SK-N-SH (cell line): ENCODE measurements at regions not wholly inside any gene's neighbourhood (a gene's known extent, or its start where the extent isn't known, plus 50 kb on each side); places are given as distances from the start of the nearest gene placed in this dataset.

Source experiments
- CTCF ChIA-PET: fragments of 300-600, 350-600 bp; formaldehyde crosslinking; extraction: SDS; loops from one replicate; lab custom pipeline; 2021; lab: Yijun Ruan, JAX
- POLR2A ChIA-PET: fragments of 350-600 bp; sonication (Branson Sonifier 250); formaldehyde crosslinking; extraction: SDS; loops from one replicate; lab custom pipeline; 2020; ENCODE audit warnings: antibody characterized with exemption, inconsistent platforms; lab: Yijun Ruan, JAX
- DNase-seq: peaks from one replicate; pipeline ENCODE4 v3.0.0; 2012
- H2AFZ ChIP-seq: fragments of 200-600 bp; sonication (generic); 2 replicates; pipeline ENCODE4 v1.8.1; 2016; ENCODE audit warnings: antibody characterized with exemption, mild to moderate bottlenecking, low read depth
- H3F3A ChIP-seq: fragments of 200-600 bp; sonication (generic); replicated peaks from 2 replicates; pipeline ENCODE3; 2016; ENCODE audit warnings: antibody characterized with exemption, mild to moderate bottlenecking; ENCODE audit not compliant: insufficient read depth
- H3K27ac ChIP-seq, 2 experiments: fragments of 200-500 bp in 1 of 2; fragments of 200-600 bp in 1 of 2; sonication (Bioruptor generic) in 1 of 2; sonication (generic), shearing (Covaris generic) in 1 of 2; 2 replicates each; pipeline versions ENCODE4 v1.5.1 to v1.6.1; 2014 to 2016; ENCODE audit warnings: low read depth in 2 of 2, inconsistent platforms in 1 of 2, low read length in 1 of 2, mild to moderate bottlenecking in 1 of 2, mixed read lengths in 1 of 2
- H3K27me3 ChIP-seq: fragments of 200-600 bp; sonication (generic), shearing (Covaris generic); 2 replicates; pipeline ENCODE4 v1.6.1; 2016; ENCODE audit warnings: mixed run types; ENCODE audit not compliant: insufficient read depth
- H3K36me3 ChIP-seq, 2 experiments: fragments of 200-500 bp in 1 of 2; fragments of 200-600 bp in 1 of 2; sonication (Bioruptor generic) in 1 of 2; sonication (generic) in 1 of 2; replicated peaks in 1 of 2; 2 replicates each; pipeline versions ENCODE3 to v1.5.1; 2014 to 2016; ENCODE audit warnings: low read length in 1 of 2, mild to moderate bottlenecking in 1 of 2; ENCODE audit not compliant: insufficient read depth in 2 of 2, control insufficient read depth in 1 of 2
- H3K4me1 ChIP-seq, 2 experiments: fragments of 200-500 bp in 1 of 2; fragments of 200-600 bp in 1 of 2; sonication (Bioruptor generic) in 1 of 2; sonication (generic), shearing (Covaris generic) in 1 of 2; 2 replicates each; pipeline versions ENCODE4 v1.5.1 to v1.6.1; 2014 to 2016; ENCODE audit warnings: low read depth in 1 of 2, low read length in 1 of 2, mixed run types in 1 of 2; ENCODE audit not compliant: insufficient read depth in 2 of 2, control insufficient read depth in 1 of 2
- H3K4me2 ChIP-seq: fragments of 200-600 bp; sonication (generic), shearing (Covaris generic); 2 replicates; pipeline ENCODE4 v1.6.1; 2017; ENCODE audit warnings: mixed run types
- H3K4me3 ChIP-seq, 2 experiments: fragments of 200-500 bp in 1 of 2; fragments of 200-600 bp in 1 of 2; sonication (Bioruptor generic) in 1 of 2; sonication (generic), shearing (Covaris generic) in 1 of 2; 2 replicates each; pipeline versions ENCODE4 v1.5.1 to v1.8.1; 2014 to 2016; ENCODE audit warnings: low read depth in 2 of 2, inconsistent platforms in 1 of 2, low read length in 1 of 2, mild to moderate bottlenecking in 1 of 2, mixed read lengths in 1 of 2, moderate library complexity in 1 of 2
- H3K79me2 ChIP-seq: fragments of 200-600 bp; sonication (generic); 2 replicates; pipeline ENCODE4 v1.8.1; 2017; ENCODE audit warnings: mild to moderate bottlenecking; ENCODE audit not compliant: insufficient read depth
- H3K9ac ChIP-seq: fragments of 200-600 bp; sonication (generic); 2 replicates; pipeline ENCODE4 v1.6.1; 2017; ENCODE audit warnings: mixed run types
- H3K9me2 ChIP-seq: fragments of 200-600 bp; sonication (generic); 2 replicates; pipeline ENCODE4 v1.6.1; 2017; ENCODE audit warnings: mixed run types
- H3K9me3 ChIP-seq: fragments of 200-600 bp; sonication (generic); 2 replicates; pipeline ENCODE4 v1.6.1; 2017; ENCODE audit warnings: mixed run types, mild to moderate bottlenecking, moderate library complexity
- H4K20me1 ChIP-seq: fragments of 200-600 bp; sonication (generic); 2 replicates; pipeline ENCODE4 v1.6.1; 2017; ENCODE audit warnings: mild to moderate bottlenecking, mixed run types; ENCODE audit not compliant: insufficient read depth
- CHD2 ChIP-seq: fragments of 150-350 bp; IDR thresholded peaks from 2 replicates; pipeline ENCODE4 v1.6.1; 2018; ENCODE audit warnings: low read length; ENCODE audit not compliant: partially characterized antibody
- CTCF ChIP-seq: fragments of 200-600 bp; sonication (generic); IDR thresholded peaks from 2 replicates; pipeline ENCODE4 v1.6.1; 2017; ENCODE audit warnings: antibody characterized with exemption, mild to moderate bottlenecking, moderate library complexity
- ELF1 ChIP-seq: IDR thresholded peaks from 2 replicates; pipeline ENCODE4 v1.4.0; 2012
- EP300 ChIP-seq, 2 experiments: IDR thresholded peaks; 2 replicates each; pipeline versions ENCODE4 v1.4.0 to v1.6.1; 2012; ENCODE audit warnings: borderline replicate concordance in 1 of 2, low read depth in 1 of 2, low read length in 1 of 2
- FOXJ3 ChIP-seq: sonication (generic); formaldehyde crosslinking; IDR thresholded peaks from 2 replicates; pipeline ENCODE4 v1.5.1; 2020; ENCODE audit warnings: mild to moderate bottlenecking, missing genetic modification reagents
- FOXM1 ChIP-seq: IDR thresholded peaks from 2 replicates; pipeline ENCODE4 v1.4.0; 2012; ENCODE audit warnings: low read depth, mild to moderate bottlenecking
- GATA2 ChIP-seq: sonication (generic); formaldehyde crosslinking; IDR thresholded peaks from 2 replicates; pipeline ENCODE4 v1.5.0; 2020; ENCODE audit warnings: mild to moderate bottlenecking, missing genetic modification reagents
- IRF3 ChIP-seq: fragments of 150-350 bp; IDR thresholded peaks from 2 replicates; pipeline ENCODE4 v1.6.1; 2016; ENCODE audit warnings: mild to moderate bottlenecking, low read depth, low read length
- MAX ChIP-seq: IDR thresholded peaks from 2 replicates; pipeline ENCODE4 v1.4.0; 2012; ENCODE audit warnings: low read depth
- MEF2A ChIP-seq: IDR thresholded peaks from 2 replicates; pipeline ENCODE4 v1.4.0; 2012; ENCODE audit warnings: low read depth, borderline replicate concordance
- NFIC ChIP-seq: IDR thresholded peaks from 2 replicates; pipeline ENCODE4 v1.4.0; 2012; ENCODE audit warnings: borderline replicate concordance
- POLR2AphosphoS5 ChIP-seq: IDR thresholded peaks from 2 replicates; pipeline ENCODE4 v1.6.1; 2012; ENCODE audit warnings: low read depth, low read length
- RAD21 ChIP-seq: IDR thresholded peaks from 2 replicates; pipeline ENCODE4 v1.6.1; 2012; ENCODE audit warnings: mild to moderate bottlenecking, low read length
- RCOR1 ChIP-seq: fragments of 150-350 bp; IDR thresholded peaks from 2 replicates; pipeline ENCODE4 v1.6.1; 2017; ENCODE audit warnings: antibody characterized with exemption, low read length
- RFX5 ChIP-seq: IDR thresholded peaks from 2 replicates; pipeline ENCODE4 v1.6.1; 2012; ENCODE audit warnings: mild to moderate bottlenecking, improper control_type of control experiment, low read length
- TAF1 ChIP-seq: IDR thresholded peaks from 2 replicates; pipeline ENCODE4 v1.6.1; 2012; ENCODE audit warnings: low read depth, mild to moderate bottlenecking, low read length, moderate library complexity, borderline replicate concordance
- TCF12 ChIP-seq: IDR thresholded peaks from 2 replicates; pipeline ENCODE4 v1.4.0; 2012
- TEAD4 ChIP-seq: IDR thresholded peaks from 2 replicates; pipeline ENCODE4 v1.4.0; 2012; ENCODE audit warnings: mild to moderate bottlenecking, borderline replicate concordance; ENCODE audit not compliant: insufficient read depth
- USF1 ChIP-seq: IDR thresholded peaks from 2 replicates; pipeline ENCODE4 v1.4.0; 2012; ENCODE audit warnings: low read depth, borderline replicate concordance
- USF2 ChIP-seq: fragments of 150-350 bp; IDR thresholded peaks from 2 replicates; pipeline ENCODE4 v1.6.1; 2017; ENCODE audit warnings: antibody characterized with exemption, low read length, low read depth, borderline replicate concordance
- YY1 ChIP-seq: IDR thresholded peaks from 2 replicates; pipeline ENCODE4 v1.4.0; 2012; ENCODE audit warnings: low read depth, mild to moderate bottlenecking
- WGBS: methylation state at CpG from one replicate; pipeline ENCODE4 v1.1.6; 2017; ENCODE audit warnings: low lambda C conversion rate; 5-methylcytosine and 5-hydroxymethylcytosine counted together

GRCh38 chr7:115300231-115300870 lies 378.5 kb downstream of the MDFIC start:
- Histone ChIP-seq H3K4me1 (no peaks in the 10 kb centered on the region; a peak in 1 of 4 replicates), H3K27ac (peak overlapping the region; percentile 34 to 73; a peak in 2 of 4 replicates), H3K27me3 (peaks cover 6% of the 10 kb centered on the region; the same call in 1 of the 2 replicates), H3F3A (no peaks in the 10 kb centered on the region), H2AFZ (no peak overlapping the region), H3K9me2 (no peaks in the 10 kb centered on the region), H3K4me3 (no peak overlapping the region), H3K9me3 (no peaks in the 10 kb centered on the region), H4K20me1 (no peaks in the 10 kb centered on the region), H3K9ac (no peak overlapping the region), H3K36me3 (no peaks in the 10 kb centered on the region), H3K79me2 (no peaks in the 10 kb centered on the region), H3K4me2 (no peak overlapping the region)
- POLR2A ChIA-PET: no interaction called here
- CTCF ChIA-PET: no interaction called here
- no peak for DNase-seq
- TF ChIP-seq CTCF (no peak), TAF1 (no peak), FOXJ3 (no peak), RFX5 (no peak), TCF12 (peak; percentile 27; the same call in 1 of the 2 replicates)
- 0% methylated on average over 1 of the region's 1 CpG for WGBS

GRCh38 chr7:115299397-115300037 lies 377.6 kb downstream of the MDFIC start:
- no peaks in the 10 kb centered on the region for H3K79me2 ChIP-seq
- no peaks in the 10 kb centered on the region for H4K20me1 ChIP-seq
- no peaks in the 10 kb centered on the region for H3F3A ChIP-seq
- peak overlapping the region; percentile 34 to 72; a peak in 2 of 4 replicates for H3K27ac ChIP-seq
- ChIA-PET CTCF (no interaction called here), POLR2A (no interaction called here)
- H3K36me3 ChIP-seq: no peaks in the 10 kb centered on the region
- 19% methylated on average over 6 of the region's 6 CpGs for WGBS
- H3K4me2 ChIP-seq: no peak overlapping the region
- no peak overlapping the region for H3K4me3 ChIP-seq
- no peaks in the 10 kb centered on the region for H3K9me3 ChIP-seq
- H3K27me3 ChIP-seq: peaks cover 6% of the 10 kb centered on the region; the same call in 1 of the 2 replicates
- no peaks in the 10 kb centered on the region; a peak in 1 of 4 replicates for H3K4me1 ChIP-seq
- DNase-seq: no peak
- peak overlapping the region; percentile 60 for H2AFZ ChIP-seq
- H3K9me2 ChIP-seq: no peaks in the 10 kb centered on the region
- no peak overlapping the region for H3K9ac ChIP-seq
- no peak for TF ChIP-seq ELF1
- no peak for TF ChIP-seq EP300 (IDR thresholded peaks at IDR 0.05; ENCODE audit: borderline replicate concordance in 1 of 2, low read depth in 1 of 2, low read length in 1 of 2)
- TF ChIP-seq CHD2: no peak
- no peak for TF ChIP-seq RAD21
- TF ChIP-seq USF1: no peak
- TF ChIP-seq NFIC: no peak
- TF ChIP-seq YY1: no peak
- TF ChIP-seq POLR2AphosphoS5: no peak
- TF ChIP-seq TEAD4: no peak
- no peak for TF ChIP-seq FOXM1
- no peak for TF ChIP-seq RCOR1
- TF ChIP-seq CTCF: no peak
- no peak for TF ChIP-seq IRF3
- TF ChIP-seq GATA2 (CRISPR knock-in tag): no peak
- TF ChIP-seq MEF2A: no peak
- TF ChIP-seq MAX: no peak
- no peak for TF ChIP-seq USF2
